ENCODE measurements at regions not wholly inside any gene's neighbourhood (a gene's known extent, or its start where the extent isn't known, plus 50 kb on each side); places are given as distances from the start of the nearest gene placed in this dataset.

DNA sequence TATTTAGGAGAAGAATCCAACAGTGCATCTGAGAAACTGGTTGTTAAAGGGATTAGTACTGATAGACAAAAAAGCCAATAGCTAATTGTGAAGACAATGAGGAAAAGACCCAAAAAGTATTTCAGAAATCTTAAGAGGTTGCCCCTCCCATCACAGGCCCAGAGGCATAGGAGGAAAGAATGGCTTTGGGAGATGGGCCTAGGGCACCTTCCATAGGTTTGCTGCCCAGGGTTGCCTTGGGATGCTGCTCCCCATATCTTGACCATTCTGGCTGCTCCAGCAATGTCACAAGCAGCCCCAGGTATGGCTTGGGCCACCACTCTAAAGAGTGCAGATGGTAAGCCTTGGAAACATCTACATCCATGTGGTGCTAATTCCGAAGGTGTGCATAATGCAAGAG is 68.7 kb upstream of the CD5L start:
- TF ChIP-seq YY1 (IDR thresholded peaks at IDR 0.05; ENCODE audit: extremely low read depth, insufficient replicate concordance, low read depth, low read length) (no peak), CEBPB (IDR thresholded peaks at IDR 0.05; ENCODE audit: low read depth) (no peak), ZFX (IDR thresholded peaks at IDR 0.05) (no peak), CBX3 (IDR thresholded peaks at IDR 0.05; ENCODE audit: low read depth) (no peak), POLR2AphosphoS5 (IDR thresholded peaks at IDR 0.05; ENCODE audit: low read depth, low read length) (no peak), RAD21 (IDR thresholded peaks at IDR 0.05; ENCODE audit: low read depth) (no peak), SRF (IDR thresholded peaks at IDR 0.05; ENCODE audit: low read depth) (no peak), POLR2A (IDR thresholded peaks at IDR 0.05; ENCODE audit: borderline replicate concordance, extremely low read depth, insufficient read depth, insufficient read length) (no peak), FOSL1 (IDR thresholded peaks at IDR 0.05; ENCODE audit: low read depth) (no peak), ELF1 (IDR thresholded peaks at IDR 0.05; ENCODE audit: borderline replicate concordance, low read depth) (no peak), EZH2phosphoT487 (IDR thresholded peaks at IDR 0.05; ENCODE audit: borderline replicate concordance) (no peak), ZNF274 (IDR thresholded peaks at IDR 0.05; ENCODE audit: low read depth, low read length) (no peak), EZH2 (IDR thresholded peaks at IDR 0.05) (no peak)
- TF ChIP-seq, protein P1, sequence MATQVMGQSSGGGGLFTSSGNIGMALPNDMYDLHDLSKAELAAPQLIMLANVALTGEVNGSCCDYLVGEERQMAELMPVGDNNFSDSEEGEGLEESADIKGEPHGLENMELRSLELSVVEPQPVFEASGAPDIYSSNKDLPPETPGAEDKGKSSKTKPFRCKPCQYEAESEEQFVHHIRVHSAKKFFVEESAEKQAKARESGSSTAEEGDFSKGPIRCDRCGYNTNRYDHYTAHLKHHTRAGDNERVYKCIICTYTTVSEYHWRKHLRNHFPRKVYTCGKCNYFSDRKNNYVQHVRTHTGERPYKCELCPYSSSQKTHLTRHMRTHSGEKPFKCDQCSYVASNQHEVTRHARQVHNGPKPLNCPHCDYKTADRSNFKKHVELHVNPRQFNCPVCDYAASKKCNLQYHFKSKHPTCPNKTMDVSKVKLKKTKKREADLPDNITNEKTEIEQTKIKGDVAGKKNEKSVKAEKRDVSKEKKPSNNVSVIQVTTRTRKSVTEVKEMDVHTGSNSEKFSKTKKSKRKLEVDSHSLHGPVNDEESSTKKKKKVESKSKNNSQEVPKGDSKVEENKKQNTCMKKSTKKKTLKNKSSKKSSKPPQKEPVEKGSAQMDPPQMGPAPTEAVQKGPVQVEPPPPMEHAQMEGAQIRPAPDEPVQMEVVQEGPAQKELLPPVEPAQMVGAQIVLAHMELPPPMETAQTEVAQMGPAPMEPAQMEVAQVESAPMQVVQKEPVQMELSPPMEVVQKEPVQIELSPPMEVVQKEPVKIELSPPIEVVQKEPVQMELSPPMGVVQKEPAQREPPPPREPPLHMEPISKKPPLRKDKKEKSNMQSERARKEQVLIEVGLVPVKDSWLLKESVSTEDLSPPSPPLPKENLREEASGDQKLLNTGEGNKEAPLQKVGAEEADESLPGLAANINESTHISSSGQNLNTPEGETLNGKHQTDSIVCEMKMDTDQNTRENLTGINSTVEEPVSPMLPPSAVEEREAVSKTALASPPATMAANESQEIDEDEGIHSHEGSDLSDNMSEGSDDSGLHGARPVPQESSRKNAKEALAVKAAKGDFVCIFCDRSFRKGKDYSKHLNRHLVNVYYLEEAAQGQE (IDR thresholded peaks at IDR 0.05; ENCODE audit: low read depth), result no peak
- TF ChIP-seq, protein P2, sequence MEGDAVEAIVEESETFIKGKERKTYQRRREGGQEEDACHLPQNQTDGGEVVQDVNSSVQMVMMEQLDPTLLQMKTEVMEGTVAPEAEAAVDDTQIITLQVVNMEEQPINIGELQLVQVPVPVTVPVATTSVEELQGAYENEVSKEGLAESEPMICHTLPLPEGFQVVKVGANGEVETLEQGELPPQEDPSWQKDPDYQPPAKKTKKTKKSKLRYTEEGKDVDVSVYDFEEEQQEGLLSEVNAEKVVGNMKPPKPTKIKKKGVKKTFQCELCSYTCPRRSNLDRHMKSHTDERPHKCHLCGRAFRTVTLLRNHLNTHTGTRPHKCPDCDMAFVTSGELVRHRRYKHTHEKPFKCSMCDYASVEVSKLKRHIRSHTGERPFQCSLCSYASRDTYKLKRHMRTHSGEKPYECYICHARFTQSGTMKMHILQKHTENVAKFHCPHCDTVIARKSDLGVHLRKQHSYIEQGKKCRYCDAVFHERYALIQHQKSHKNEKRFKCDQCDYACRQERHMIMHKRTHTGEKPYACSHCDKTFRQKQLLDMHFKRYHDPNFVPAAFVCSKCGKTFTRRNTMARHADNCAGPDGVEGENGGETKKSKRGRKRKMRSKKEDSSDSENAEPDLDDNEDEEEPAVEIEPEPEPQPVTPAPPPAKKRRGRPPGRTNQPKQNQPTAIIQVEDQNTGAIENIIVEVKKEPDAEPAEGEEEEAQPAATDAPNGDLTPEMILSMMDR (IDR thresholded peaks at IDR 0.05 in 2 of 3, conservative IDR thresholded peaks at IDR 0.05 in 1 of 3; ENCODE audit: borderline replicate concordance in 1 of 3, insufficient read depth in 1 of 3, low read depth in 2 of 3, low read length in 2 of 3), result no peak
- Histone ChIP-seq H3K79me2 (ENCODE audit: insufficient read depth, low read length) (no peaks in the 10 kb centered on the region), H3K9ac (ENCODE audit: low read length) (no peak overlapping the region), H4K20me1 (ENCODE audit: insufficient read depth) (no peaks in the 10 kb centered on the region; the same call in 1 of the 2 replicates), H3K36me3 (ENCODE audit: control insufficient read depth in 1 of 2, insufficient read depth in 2 of 2, low read length in 2 of 2) (no peaks in the 10 kb centered on the region), H3K27me3 (ENCODE audit: insufficient read depth, low read length) (peaks cover 10% of the 10 kb centered on the region; the same call in 1 of the 2 replicates), H3K27ac (ENCODE audit: low read depth, low read length) (no peak overlapping the region), H3K4me3 (replicated peaks in 1 of 2; ENCODE audit: low read depth in 1 of 2, low read length in 2 of 2) (no peak overlapping the region), H2AFZ (ENCODE audit: low read depth, low read length, poor library complexity, severe bottlenecking) (no peak overlapping the region), H3K9me3 (ENCODE audit: control insufficient read depth in 1 of 2, insufficient read depth in 1 of 2, low read depth in 1 of 2, low read length in 2 of 2) (no peaks in the 10 kb centered on the region), H3K4me1 (ENCODE audit: control insufficient read depth in 1 of 2, insufficient read depth in 2 of 2, low read length in 2 of 2) (no peaks in the 10 kb centered on the region), H3K4me2 (ENCODE audit: low read length) (no peak overlapping the region), H3K9me2 (ENCODE audit: insufficient read depth) (no peaks in the 10 kb centered on the region)
- RAD21 ChIA-PET (ENCODE audit: low non-redundant PET in 1 of 2, low total read pairs in 2 of 2, uncharacterized antibody in 2 of 2, unreplicated experiment in 2 of 2), result no interaction called here
- CTCF ChIA-PET, result interaction anchor here (1.0 kb wide), 1 partner anchor 215 kb away, joined by 3 read pairs; no protein-coding TSS in a partner anchor
- ATAC-seq (no peak), DNase-seq (ENCODE audit: low read depth, low spot score) (no peak)
- no TSS peak for BruUV-seq (replicated peaks)
- intact Hi-C loops (cut with micrococcal nuclease), result no loop called here
- POLR2A ChIA-PET, result no interaction called here
